HEK293T (cell line): ENCODE measurements at regions not wholly inside any gene's neighbourhood (a gene's known extent, or its start where the extent isn't known, plus 50 kb on each side); places are given as distances from the start of the nearest gene placed in this dataset.
A peak's percentile ranks its signal among the peaks of the same experiment; 100 is the strongest.

ENCODE experiments used
- ELF4 ChIP-seq: fragments of 450-650 bp; IDR thresholded peaks from 2 replicates; pipeline ENCODE4 v1.6.1; 2017; ENCODE audit warnings: antibody characterized with exemption
- FOXA1 ChIP-seq: fragments of 450-650 bp; IDR thresholded peaks from 2 replicates; pipeline ENCODE4 v1.6.1; 2016; ENCODE audit warnings: mild to moderate bottlenecking
- FOXM1 ChIP-seq: fragments of 450-650 bp; IDR thresholded peaks from 2 replicates; pipeline ENCODE4 v1.6.1; 2017; ENCODE audit warnings: mild to moderate bottlenecking, borderline replicate concordance
- HDGF ChIP-seq: fragments of 450-650 bp; IDR thresholded peaks from 2 replicates; pipeline ENCODE4 v1.6.1; 2017; ENCODE audit warnings: antibody characterized with exemption, borderline replicate concordance
- L3MBTL2 ChIP-seq: fragments of 450-650 bp; conservative IDR thresholded peaks from 2 replicates; pipeline ENCODE4 v1.6.1; 2016; ENCODE audit warnings: mild to moderate bottlenecking
- NFRKB ChIP-seq: fragments of 450-650 bp; IDR thresholded peaks from 2 replicates; pipeline ENCODE4 v1.6.1; 2016; ENCODE audit warnings: mild to moderate bottlenecking, moderate library complexity
- PKNOX1 ChIP-seq: fragments of 450-650 bp; IDR thresholded peaks from 2 replicates; pipeline ENCODE4 v1.6.1; 2016
- SP1 ChIP-seq: fragments of 450-650 bp; IDR thresholded peaks from 2 replicates; pipeline ENCODE4 v1.6.1; 2017
- TARDBP ChIP-seq: fragments of 450-650 bp; IDR thresholded peaks from 2 replicates; pipeline ENCODE4 v1.6.1; 2016
- ZNF384 ChIP-seq: fragments of 450-650 bp; IDR thresholded peaks from 2 replicates; pipeline ENCODE4 v1.6.1; 2016

- TF ChIP-seq FOXA1: no peak
- 0 out of 2 replicates have a peak, but pooled peaks have one; percentile 6 for TF ChIP-seq PKNOX1
- TF ChIP-seq L3MBTL2: no peak
- no peak for TF ChIP-seq NFRKB
- no peak for TF ChIP-seq HDGF
- TF ChIP-seq ELF4: no peak
- no peak for TF ChIP-seq SP1
- no peak for TF ChIP-seq TARDBP
- TF ChIP-seq FOXM1: no peak
- TF ChIP-seq ZNF384: no peak
Observed at GRCh38 chr3:39638301-39638700, 170.8 kb downstream of the MOBP start.
